GM19372 (cell line): ENCODE measurements at regions not wholly inside any gene's neighbourhood (a gene's known extent, or its start where the extent isn't known, plus 50 kb on each side); places are given as distances from the start of the nearest gene placed in this dataset.
"Not testable (repeated sequence)": the region's sequence is repeated elsewhere in the genome, so short reads cannot be mapped to it uniquely, and the experiment has no call there.

Experiments
- ATAC-seq: cut with Tn5 transposase; IDR thresholded peaks from one replicate; pipeline ENCODE4 v1.9.1; 2021; ENCODE audit warnings: mild to moderate bottlenecking, low read depth, moderate library complexity; ENCODE audit not compliant: unreplicated experiment

DNA sequence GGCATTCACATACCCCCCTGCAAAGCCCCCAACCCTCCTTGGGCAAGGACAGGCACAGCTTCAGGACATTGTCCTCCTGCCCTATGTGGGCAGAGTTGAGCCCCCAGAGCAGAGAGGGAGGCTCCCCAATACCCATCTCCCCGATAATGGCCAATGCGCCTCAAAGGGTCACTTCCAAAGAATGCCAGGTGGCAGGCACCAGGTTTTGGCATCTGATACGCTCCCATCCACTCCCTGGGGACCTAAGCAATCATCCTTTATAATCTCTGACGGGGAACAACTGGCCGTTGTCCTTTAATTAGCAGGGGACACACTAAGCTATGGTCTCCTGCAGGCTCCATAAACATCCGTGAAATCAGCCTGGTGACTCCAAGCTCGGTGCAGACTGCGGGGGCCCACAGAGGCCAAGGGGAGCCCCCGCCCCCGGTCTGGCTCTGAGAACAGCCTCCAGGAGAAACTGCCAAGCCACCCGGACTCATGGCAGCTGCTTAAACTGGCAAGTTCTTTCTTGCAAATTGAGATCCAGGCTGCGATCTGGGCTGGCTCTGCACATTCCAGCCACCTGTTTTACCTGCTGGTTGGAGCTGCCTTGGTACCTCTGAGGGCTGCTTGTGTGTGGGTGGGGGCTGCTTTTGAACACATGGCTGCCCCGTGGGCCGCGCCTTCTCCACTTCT lies 123.2 kb upstream of the SULF2 start:
- not testable (repeated sequence) for ATAC-seq

GRCh38 chr20:47907951-47908350 lies 122.7 kb upstream of the SULF2 start:
- ATAC-seq = not testable (repeated sequence)

DNA sequence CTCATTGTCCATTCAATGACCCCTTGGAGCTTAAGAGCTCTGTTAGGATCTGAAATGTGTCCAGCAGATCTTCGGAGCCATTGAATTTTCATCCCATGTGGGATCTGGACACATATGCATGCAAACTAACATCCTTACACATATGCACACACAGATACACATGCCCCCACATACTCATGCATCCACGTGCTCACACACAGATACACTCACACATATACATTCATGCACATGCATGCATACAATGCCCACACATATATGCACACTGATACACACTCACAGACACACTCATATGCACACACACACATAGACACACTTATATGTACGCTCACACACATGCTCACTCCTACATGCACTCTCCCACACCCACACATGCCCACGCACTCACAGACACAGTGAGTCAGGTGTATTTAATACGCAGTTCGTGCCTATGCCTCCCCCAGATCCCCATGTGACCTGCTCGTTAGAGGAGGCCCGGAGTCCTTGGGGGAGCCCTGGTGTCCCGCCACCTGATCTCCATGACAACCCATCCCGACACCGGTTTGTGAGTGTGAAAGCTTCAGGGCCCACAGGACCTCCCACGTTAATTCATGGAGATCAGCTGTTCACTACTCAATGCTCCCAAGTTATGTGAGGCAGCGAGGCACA lies 121.9 kb upstream of the SULF2 start:
- ATAC-seq = no peak

DNA sequence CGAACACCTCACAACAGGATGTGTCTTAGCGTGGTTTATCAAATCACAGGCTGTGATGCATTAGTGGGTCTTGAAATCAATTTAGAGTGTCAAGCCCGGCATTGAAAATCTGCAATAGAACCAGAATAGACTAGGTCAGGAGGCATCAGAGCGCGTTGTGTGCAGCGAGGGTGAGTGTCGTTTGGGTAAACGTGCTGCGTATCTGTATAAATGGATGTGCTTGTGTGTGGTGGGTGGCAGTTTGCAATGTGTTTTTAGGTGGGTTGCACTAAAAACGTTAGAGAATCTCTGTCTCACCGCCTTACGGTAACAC lies 121.0 kb upstream of the SULF2 start:
- ATAC-seq = no peak

DNA sequence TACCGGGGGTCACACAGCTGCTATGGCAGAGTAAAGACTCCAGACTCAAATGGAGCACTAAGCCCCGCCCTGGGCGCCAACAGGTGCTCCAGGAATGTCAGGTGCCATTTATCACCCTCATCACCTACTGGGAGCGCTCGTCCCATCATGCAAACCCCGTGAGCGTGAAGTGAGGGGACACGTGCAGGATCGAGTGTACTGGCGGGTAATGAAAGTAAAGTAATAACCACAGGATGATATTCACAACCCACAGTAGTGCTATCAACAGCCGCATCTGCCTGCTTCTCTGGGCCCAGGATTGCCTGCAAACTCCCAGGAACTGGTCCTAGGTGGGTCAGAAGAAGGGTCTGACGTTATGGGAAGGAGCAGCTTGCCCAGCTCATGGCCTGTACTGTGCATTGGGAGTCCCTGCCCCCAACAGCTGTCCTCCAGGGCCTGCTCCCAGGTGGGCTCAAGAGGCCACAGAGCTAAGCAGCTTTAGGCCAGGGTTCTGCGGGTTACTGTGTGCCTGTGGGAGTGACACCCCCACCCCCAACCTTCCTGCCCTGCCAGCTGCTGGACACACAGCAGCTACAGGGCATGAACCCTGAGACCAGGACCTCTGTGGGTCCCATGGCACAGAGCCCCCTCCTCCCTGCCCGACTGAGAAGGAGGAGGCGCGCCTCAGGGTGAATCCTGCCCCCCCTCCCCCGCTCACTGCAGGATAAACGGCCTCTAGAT lies 120.5 kb upstream of the SULF2 start:
- no peak for ATAC-seq

DNA sequence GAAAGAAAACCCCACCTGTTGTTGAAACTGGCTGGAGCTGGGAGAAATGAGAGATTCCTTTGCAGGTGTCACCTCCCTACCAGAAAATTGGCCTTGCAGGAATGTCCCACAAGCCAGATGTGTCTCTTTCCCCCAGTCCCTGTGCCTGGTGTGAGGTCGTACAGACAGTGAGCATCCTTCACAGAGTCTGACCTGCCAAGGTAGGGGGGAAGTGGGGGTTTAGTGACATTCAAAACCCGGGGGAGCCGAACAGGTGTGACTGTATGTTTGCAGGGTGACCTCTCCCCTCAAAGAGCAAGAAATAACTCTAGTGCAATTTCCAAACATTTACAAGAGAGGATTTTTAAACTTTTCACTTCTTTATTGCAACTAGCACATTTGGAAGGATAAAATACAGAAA lies 117.7 kb upstream of the SULF2 start:
- ATAC-seq = not testable (repeated sequence)

- not testable (repeated sequence) for ATAC-seq
Observed at GRCh38 chr20:47899313-47899712, 114.0 kb upstream of the SULF2 start.

- ATAC-seq = no peak
Observed at GRCh38 chr20:47897461-47897860, 112.2 kb upstream of the SULF2 start.

GRCh38 chr20:47892681-47893080 lies 107.4 kb upstream of the SULF2 start:
- ATAC-seq = not testable (repeated sequence)

DNA sequence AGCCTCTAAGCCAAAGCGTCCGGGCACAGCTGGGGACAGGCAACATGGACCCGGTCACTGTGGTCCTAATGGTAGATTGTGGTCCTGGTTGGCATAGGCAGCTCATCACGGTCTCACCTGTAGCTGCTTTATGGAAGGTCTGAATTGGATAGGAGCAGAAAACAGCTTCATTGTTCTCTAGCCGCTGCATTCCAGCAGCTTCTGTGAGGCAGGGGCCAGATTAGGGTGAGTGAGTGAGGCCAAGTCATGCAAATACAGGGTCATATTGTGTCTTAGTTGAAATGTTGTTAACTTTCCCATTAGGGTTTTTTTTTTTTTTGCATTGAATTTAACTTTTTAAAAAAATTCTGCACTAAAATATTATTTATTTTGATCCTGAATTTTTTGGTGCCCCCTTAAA lies 105.4 kb upstream of the SULF2 start:
- ATAC-seq = not testable (repeated sequence)

- not testable (repeated sequence) for ATAC-seq
Observed at GRCh38 chr20:47889751-47890150, 104.5 kb upstream of the SULF2 start.

GRCh38 chr20:47888351-47888750 lies 103.1 kb upstream of the SULF2 start:
- no peak for ATAC-seq

DNA sequence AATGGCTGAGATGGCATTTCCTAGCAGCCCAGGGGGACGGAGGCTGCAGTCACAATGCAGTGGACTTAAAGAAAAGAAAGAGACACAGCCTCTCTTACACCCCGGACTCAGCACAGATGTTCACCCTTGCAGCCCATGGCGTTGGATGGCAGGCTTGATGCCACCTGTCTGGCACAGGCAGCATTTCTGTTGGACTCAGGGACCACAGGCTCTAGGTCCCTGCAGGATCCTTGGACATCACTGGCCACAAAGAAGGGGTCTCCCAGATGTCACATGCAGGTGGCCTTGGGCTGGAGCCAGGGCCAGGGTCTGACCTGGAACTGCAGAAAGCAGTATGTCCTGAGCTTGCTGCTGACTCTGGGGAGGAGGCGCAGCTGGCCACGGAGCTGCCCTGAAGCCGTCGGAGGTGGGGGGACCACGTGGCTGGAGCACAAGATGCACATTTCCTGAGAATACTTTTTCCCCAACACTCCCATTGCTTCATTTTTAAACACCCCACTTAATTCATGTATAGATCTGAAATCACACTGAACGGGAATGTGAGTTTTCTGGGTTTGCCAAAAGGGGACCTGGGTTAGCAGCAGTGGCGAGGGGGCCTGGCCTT lies 102.3 kb upstream of the SULF2 start:
- no peak for ATAC-seq

GRCh38 chr20:47887064-47887463 lies 101.8 kb upstream of the SULF2 start:
- no peak for ATAC-seq

- ATAC-seq = no peak
Observed at GRCh38 chr20:47886454-47887041, 101.3 kb upstream of the SULF2 start.

- no peak for ATAC-seq
Observed at GRCh38 chr20:47885909-47886453, 100.7 kb upstream of the SULF2 start.

DNA sequence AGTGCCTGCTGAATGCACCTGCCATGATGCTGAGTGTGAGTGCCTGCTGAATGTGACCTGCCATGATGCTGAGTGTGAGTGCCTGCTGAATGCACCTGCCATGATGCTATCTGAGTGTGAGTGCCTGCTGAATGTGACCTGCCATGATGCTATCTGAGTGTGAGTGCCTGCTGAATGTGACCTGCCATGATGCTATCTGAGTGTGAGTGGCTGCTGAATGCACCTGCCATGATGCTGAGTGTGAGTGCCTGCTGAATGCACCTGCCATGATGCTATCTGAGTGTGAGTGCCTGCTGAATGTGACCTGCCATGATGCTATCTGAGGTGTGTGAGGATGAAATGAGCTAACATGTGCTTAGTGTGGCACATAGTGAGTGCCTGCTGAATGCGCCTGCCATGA lies 98.7 kb upstream of the SULF2 start:
- ATAC-seq = not testable (repeated sequence)

DNA sequence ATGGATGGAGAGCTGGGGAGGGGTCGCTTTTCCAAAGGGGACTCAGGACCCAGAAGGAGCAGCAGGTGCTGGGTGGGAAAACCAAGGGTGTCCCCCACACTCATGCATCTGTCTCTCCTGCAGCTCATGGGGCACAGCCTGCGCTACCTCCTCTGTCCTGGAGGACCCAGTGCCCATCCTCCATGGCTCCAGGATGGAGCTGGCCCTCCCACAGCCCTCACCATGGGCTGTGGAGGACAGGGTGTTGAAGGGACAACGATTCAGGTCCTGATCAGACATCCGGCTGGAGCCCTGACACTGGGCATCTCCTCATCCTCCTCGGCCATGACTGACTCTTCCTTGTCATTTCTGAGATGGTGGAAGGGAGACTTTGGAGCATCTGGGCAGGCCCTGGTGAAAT lies 97.9 kb upstream of the SULF2 start:
- ATAC-seq = no peak

DNA sequence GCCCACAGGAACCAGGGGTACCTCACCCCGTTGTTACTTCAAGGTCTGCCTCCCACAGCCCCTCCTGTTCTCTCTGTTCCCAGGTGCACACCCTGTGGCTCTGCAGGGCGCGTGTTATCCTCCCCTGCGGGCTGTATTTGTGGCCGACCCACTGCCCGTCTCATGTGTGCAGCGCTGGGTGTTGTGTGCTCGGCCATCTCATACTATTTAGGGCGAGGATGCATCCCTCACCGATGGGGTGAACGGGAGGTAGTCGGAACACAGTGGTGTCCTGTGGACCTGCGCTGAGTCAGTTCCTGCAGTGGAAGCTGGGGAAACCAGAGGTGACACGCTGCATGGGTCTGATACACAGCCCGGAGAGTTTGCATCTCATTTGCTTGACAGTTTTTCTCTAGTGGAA lies 94.5 kb upstream of the SULF2 start:
- ATAC-seq = no peak

GRCh38 chr20:47878601-47879027 lies 93.3 kb upstream of the SULF2 start:
- no peak for ATAC-seq
